NCI-H2171 (cell line): ENCODE measurements at regions not wholly inside any gene's neighbourhood (a gene's known extent, or its start where the extent isn't known, plus 50 kb on each side); places are given as distances from the start of the nearest gene placed in this dataset.

Experiments used
- DNase-seq: peaks from one replicate; lab custom pipeline; 2025; lab: John Stamatoyannopoulos, UW

GRCh38 chr11:112588252-112588694 is 327.6 kb upstream of the PLET1 start:
- peak; percentile 84 for DNase-seq

- DNase-seq = no peak
Observed at GRCh38 chr11:112589155-112589554, 328.5 kb upstream of the PLET1 start.

- no peak for DNase-seq
Observed at GRCh38 chr11:112590764-112591163, 330.1 kb upstream of the PLET1 start.

GRCh38 chr11:112593440-112593839 is 332.8 kb upstream of the PLET1 start:
- no peak for DNase-seq

- no peak for DNase-seq
Observed at GRCh38 chr11:112596324-112596723, 335.7 kb upstream of the PLET1 start.

- DNase-seq = no peak
Observed at GRCh38 chr11:112597286-112597790, 336.7 kb upstream of the PLET1 start.

GRCh38 chr11:112599265-112599664 is 338.6 kb upstream of the PLET1 start:
- no peak for DNase-seq

GRCh38 chr11:112599856-112600533 is 339.3 kb upstream of the PLET1 start:
- DNase-seq = no peak

GRCh38 chr11:112605093-112605666 is 344.5 kb upstream of the PLET1 start:
- DNase-seq = no peak

GRCh38 chr11:112606656-112607055 is 346.0 kb upstream of the PLET1 start:
- DNase-seq = no peak

GRCh38 chr11:112608509-112608908 is 347.8 kb upstream of the PLET1 start:
- DNase-seq = no peak

- no peak for DNase-seq
Observed at GRCh38 chr11:112610494-112610893, 349.8 kb upstream of the PLET1 start.

GRCh38 chr11:112610996-112611750 is 350.0 kb upstream of the NCAM1 start:
- DNase-seq = peak; percentile 97

GRCh38 chr11:112611771-112612170 is 349.4 kb upstream of the NCAM1 start:
- DNase-seq = no peak

GRCh38 chr11:112612250-112612849 is 348.9 kb upstream of the NCAM1 start:
- no peak for DNase-seq

GRCh38 chr11:112613051-112613972 is 347.9 kb upstream of the NCAM1 start:
- no peak for DNase-seq

GRCh38 chr11:112614605-112615004 is 346.6 kb upstream of the NCAM1 start:
- DNase-seq = no peak

- no peak for DNase-seq
Observed at GRCh38 chr11:112615238-112615637, 346.0 kb upstream of the NCAM1 start.

GRCh38 chr11:112615891-112616290 is 345.3 kb upstream of the NCAM1 start:
- DNase-seq = no peak

- DNase-seq = no peak
Observed at GRCh38 chr11:112616327-112617097, 344.7 kb upstream of the NCAM1 start.

GRCh38 chr11:112617098-112617425 is 344.2 kb upstream of the NCAM1 start:
- no peak for DNase-seq
